Activated CD4-positive, alpha-beta T cell treated with anti-CD3 and anti-CD28 coated beads, Interleukin-2, Interleukin-6, amounts not matched to agents 100 ng/mL and 50 ng/mL, durations not matched to agents 16 hours and 8 hours (primary cell): ENCODE measurements at regions not wholly inside any gene's neighbourhood (a gene's known extent, or its start where the extent isn't known, plus 50 kb on each side); places are given as distances from the start of the nearest gene placed in this dataset.

Experiments used
- DNase-seq: peaks from one replicate; pipeline ENCODE4 v3.0.0-alpha.2; 2020

GRCh38 chr1:209455661-209456358 lies 127.7 kb upstream of the CAMK1G start:
- no peak for DNase-seq

- DNase-seq, result no peak
These were observed 126.6 kb upstream of the CAMK1G start for GRCh38 chr1:209456878-209457277.

- DNase-seq, result no peak
These were observed 126.0 kb upstream of the CAMK1G start for GRCh38 chr1:209457401-209458125.

- no peak for DNase-seq
These were observed 124.6 kb upstream of the CAMK1G start for GRCh38 chr1:209458921-209459320.

GRCh38 chr1:209461168-209461567 lies 122.3 kb upstream of the CAMK1G start:
- no peak for DNase-seq

DNA sequence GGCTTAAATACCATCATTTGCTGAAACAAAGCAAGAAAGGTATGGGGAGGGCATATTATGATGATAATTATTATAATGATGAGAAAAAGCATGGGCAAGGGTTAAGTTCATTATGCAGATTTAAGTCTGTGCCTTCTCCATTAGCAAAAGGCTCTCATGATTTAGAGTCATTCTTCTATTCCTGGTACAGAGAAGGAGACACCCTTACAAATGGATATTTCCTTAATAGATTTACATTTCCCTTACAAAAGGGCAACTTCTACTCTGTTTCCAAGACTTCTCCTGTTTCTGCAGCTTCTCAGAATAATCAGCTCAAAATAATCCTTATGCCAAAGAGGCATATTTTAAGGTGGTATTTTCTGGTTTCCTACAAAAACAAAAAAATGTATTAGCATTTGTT lies 121.1 kb upstream of the CAMK1G start:
- no peak for DNase-seq

DNA sequence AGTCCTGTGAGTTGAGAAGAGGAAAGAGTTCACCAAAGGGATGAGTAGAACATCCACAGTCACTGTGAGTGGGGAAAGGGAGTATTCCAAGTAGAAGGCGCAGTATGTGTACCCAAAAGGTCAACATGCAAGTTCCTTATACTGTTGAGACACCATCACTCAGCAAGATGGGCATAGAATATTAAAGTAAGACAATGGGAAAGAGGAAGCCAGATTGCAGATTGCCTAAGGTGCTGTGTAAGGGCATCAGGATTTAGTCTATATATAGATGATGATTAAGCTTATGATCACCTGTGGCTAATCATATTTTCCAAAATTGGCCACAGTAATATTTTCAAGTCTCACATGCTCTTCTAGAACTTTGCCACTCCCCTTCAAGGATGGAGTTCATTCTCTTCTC lies 120.1 kb upstream of the CAMK1G start:
- no peak for DNase-seq

DNA sequence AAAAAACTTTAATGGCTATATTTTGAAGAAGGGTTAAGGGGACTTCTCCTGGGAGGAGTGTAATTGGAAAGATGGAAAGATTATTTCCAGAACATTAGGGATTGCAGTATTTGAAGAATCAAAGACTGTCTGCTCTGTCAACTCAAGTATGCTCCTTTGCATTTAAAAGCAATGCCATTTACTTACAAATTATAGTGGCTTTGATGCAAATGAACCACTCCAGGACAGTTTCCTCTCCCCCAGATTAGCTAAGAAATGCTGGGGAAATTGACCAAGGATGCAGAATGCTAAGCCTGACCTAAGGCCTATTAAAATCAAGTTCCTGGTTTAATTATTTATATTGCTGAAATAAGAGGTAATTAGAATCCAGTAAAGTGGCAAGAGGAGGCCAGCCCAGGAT lies 110.5 kb upstream of the CAMK1G start:
- DNase-seq, result no peak

DNA sequence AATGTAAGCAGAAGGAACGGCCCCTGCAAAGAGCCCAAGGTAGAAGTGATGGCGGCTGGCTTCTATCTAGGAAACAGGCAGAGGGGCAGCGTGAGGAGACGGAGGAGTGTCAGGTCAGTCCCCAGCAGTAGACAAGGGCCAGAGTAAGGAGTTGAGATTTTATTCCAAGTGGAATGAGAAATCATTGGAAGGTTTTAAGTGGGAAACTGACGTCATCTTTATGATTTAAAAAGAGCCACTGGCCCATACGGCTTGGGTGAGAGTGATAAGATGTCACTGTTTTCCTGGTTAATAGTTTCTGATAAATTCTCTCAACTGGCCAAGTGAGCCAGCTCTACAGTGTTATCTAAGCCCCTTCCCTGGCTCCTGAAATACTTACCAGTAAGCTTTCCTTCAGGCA lies 103.2 kb upstream of the CAMK1G start:
- no peak for DNase-seq

- DNase-seq, result no peak
These were observed 99.8 kb upstream of the CAMK1G start for GRCh38 chr1:209483691-209484090.

GRCh38 chr1:209484429-209484828 lies 99.1 kb upstream of the CAMK1G start:
- no peak for DNase-seq

GRCh38 chr1:209485167-209485566 lies 98.3 kb upstream of the CAMK1G start:
- no peak for DNase-seq

DNA sequence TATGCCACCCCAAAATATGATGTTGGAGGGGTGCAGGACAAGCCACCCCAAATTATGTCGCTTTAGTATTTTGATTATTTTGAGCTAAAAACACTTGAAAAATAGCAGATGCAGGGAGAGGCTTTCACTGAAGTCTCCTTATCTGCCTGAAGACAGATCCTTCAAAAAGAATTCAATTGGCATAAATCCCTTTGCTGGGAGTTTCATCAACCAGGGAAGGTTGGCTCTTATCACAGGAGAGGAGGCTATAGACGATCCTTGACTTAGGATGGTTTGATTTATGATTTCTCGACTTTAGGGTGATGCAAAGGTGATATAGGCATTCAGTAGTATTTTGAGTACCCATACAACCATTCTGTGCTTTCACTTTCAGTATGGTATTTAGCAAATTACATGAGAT lies 97.8 kb upstream of the CAMK1G start:
- DNase-seq, result no peak

DNA sequence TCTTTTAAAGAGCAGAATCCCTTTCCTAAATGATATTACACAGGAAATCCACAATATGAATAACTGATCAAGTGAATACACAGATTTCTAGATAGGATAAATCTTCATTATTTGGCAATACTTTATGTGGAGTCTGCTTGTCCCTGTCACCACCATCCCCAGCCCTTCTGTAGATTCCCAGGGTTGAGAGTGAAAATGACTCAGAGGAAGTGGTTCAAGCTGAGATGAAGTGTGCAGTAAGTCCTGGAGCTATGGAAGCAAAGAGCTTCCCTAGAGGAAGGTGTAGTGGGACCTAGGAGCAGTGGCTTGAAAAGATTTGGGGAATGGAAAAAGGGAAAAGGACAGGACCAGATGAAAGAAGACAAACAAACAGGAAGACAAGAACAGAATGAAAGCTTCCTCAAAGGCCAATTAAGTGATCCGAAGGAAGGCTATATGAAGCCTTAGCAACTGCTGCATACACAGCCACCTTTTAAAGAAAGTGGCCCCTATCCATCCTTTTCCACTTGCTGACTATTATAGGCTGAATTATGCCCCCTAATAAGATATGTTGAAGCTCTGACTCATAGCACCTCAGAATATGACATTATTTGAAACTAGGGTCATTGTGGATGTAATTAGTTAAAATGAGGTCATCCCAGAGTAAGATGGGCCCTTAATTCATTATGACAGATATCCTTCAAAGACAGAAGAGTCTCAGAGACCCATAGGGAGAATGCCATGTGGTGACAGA lies 96.5 kb upstream of the CAMK1G start:
- no peak for DNase-seq

GRCh38 chr1:209490013-209490412 lies 93.5 kb upstream of the CAMK1G start:
- no peak for DNase-seq

DNA sequence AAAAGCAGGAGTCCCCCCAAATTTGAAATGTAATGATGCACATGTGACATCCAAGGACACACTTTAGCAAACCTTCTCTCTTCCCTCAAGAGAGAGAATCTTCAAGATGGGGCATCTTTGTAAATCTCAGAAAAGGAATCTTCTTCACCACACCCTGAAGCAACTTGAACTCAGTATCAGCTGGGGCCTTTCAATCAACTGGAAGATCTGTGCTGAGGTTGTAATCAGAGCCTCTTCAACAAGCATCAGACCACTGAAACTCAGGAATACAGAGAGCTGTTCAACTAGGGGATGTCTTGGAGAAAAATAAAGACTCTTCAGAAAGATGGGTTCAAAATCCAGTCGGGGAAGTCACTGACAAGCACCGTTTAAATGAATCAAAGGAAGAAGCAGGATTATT lies 92.5 kb upstream of the CAMK1G start:
- no peak for DNase-seq

DNA sequence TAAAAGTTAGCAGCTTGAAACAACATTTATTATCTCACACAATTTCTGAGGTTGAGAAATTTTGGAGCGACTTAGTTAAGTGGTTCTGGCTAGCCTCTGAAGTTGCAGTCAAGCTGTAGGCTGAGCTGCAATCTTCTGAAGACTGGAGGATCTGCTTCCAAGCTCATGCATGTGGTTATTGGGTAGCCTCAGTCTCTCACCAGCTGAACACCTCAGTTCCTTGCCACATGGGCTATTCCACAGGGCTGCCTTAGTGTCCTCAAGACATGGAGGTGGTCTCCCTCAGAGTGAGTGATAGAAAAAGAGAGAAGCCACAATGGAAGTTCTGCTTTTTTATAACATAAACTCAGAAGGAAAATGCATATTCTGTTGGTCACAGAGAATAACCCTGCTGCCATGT lies 92.0 kb upstream of the CAMK1G start:
- DNase-seq, result no peak

GRCh38 chr1:209491897-209492296 lies 91.6 kb upstream of the CAMK1G start:
- DNase-seq, result no peak

- DNase-seq, result no peak
These were observed 90.0 kb upstream of the CAMK1G start for GRCh38 chr1:209493559-209493958.

GRCh38 chr1:209497729-209498128 lies 85.8 kb upstream of the CAMK1G start:
- DNase-seq, result no peak

- DNase-seq, result no peak
These were observed 82.5 kb upstream of the CAMK1G start for GRCh38 chr1:209500993-209501392.

- DNase-seq, result no peak
These were observed 80.3 kb upstream of the CAMK1G start for GRCh38 chr1:209503196-209503595.

GRCh38 chr1:209504571-209504970 lies 78.9 kb upstream of the CAMK1G start:
- DNase-seq, result no peak

DNA sequence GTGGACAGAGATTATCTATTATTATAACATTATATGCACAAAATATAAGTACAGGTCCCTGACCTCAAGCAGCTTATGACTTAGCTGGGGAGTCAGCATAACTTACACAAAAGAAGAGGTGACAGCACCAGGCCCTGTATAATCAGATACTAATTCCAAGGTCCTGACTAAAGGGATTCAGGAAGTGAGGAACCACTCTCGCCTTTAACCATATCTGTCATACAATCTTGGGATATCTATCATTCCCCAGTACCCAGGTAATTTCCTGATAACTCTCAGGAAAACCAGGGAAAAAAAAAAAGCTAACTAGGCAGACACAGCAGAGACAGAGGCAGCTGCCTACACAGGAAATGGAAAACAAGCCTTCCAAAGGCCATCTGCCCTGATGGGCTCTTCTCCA lies 78.5 kb upstream of the CAMK1G start:
- no peak for DNase-seq
